GM12878 (cell line): ENCODE measurements at regions not wholly inside any gene's neighbourhood (a gene's known extent, or its start where the extent isn't known, plus 50 kb on each side); places are given as distances from the start of the nearest gene placed in this dataset.

Experiments used
- ATAC-seq: fragments of 200-7000 bp; cut with Tn5 transposase; 3 replicates; pipeline ENCODE4 v1.9.1; 2020; ENCODE audit warnings: mild to moderate bottlenecking, moderate library complexity
- BruUV-seq: library from RNA; stranded (reverse); fragments of 400-500 nt; replicated peaks from 2 replicates; lab custom pipeline; 2021; lab: Mats Ljungman, UMichigan
- CTCF ChIA-PET: fragments of 300-600 bp; sonication (Branson Sonifier 250); formaldehyde crosslinking; extraction: SDS; loops from one replicate; lab custom pipeline; 2021; ENCODE audit warnings: inconsistent platforms; lab: Yijun Ruan, JAX
- POLR2A ChIA-PET: fragments of 350-600 bp; formaldehyde crosslinking; extraction: SDS; loops from one replicate; lab custom pipeline; 2021; ENCODE audit warnings: inconsistent platforms; lab: Charles Lee
- RAD21 ChIA-PET: fragments of 300-600 bp; sonication (Branson Sonifier 250); formaldehyde crosslinking; loops from one replicate; lab custom pipeline; 2023; ENCODE audit warnings: antibody characterized with exemption; ENCODE audit not compliant: unreplicated experiment; lab: Charles Lee
- SMC1A ChIA-PET: fragments of 300-600 bp; sonication (Branson Sonifier 250); formaldehyde crosslinking; loops from one replicate; lab custom pipeline; 2023; ENCODE audit not compliant: unreplicated experiment, uncharacterized antibody; lab: Charles Lee
- DNase-seq: peaks from one replicate; pipeline ENCODE4 v3.0.0-alpha.2; 2011; ENCODE audit warnings: low read depth, low spot score
- FAIRE-seq: peaks from 3 replicates; lab custom pipeline; 2011; peaks lifted over from hg19 to GRCh38; lab: Jason Lieb, UNC
- H2AFZ ChIP-seq: 2 replicates; pipeline ENCODE4 v1.6.0; 2011; ENCODE audit warnings: low read depth, low read length, control low read depth; ENCODE audit not compliant: control insufficient read depth
- H3K27ac ChIP-seq: 2 replicates; pipeline ENCODE4 v1.5.1; 2011; ENCODE audit warnings: control low read depth; ENCODE audit not compliant: control insufficient read depth, insufficient read depth
- H3K27me3 ChIP-seq, 2 experiments: replicated peaks in 1 of 2; 2 replicates each; pipeline versions ENCODE4 v1.6.0 to v1.6.1; 2011; ENCODE audit warnings: low read length in 1 of 2; ENCODE audit not compliant: control insufficient read depth in 2 of 2, insufficient read depth in 2 of 2
- H3K36me3 ChIP-seq, 2 experiments: 2 replicates each; pipeline ENCODE4 v1.5.1; 2011; ENCODE audit warnings: low read length in 1 of 2; ENCODE audit not compliant: control insufficient read depth in 2 of 2, insufficient read depth in 2 of 2
- H3K4me1 ChIP-seq: 2 replicates; pipeline ENCODE4 v1.6.1; 2011; ENCODE audit warnings: mild to moderate bottlenecking, low read length, moderate library complexity, mixed read lengths; ENCODE audit not compliant: control insufficient read depth, insufficient read depth
- H3K4me2 ChIP-seq: 2 replicates; pipeline ENCODE4 v1.6.0; 2011; ENCODE audit warnings: control low read depth; ENCODE audit not compliant: control insufficient read depth, insufficient read depth
- H3K4me3 ChIP-seq: fragments of 200-600 bp; sonication (generic); 2 replicates; pipeline ENCODE4 v1.5.1; 2016
- H3K79me2 ChIP-seq: 2 replicates; pipeline ENCODE4 v1.6.0; 2011; ENCODE audit warnings: low read length; ENCODE audit not compliant: control insufficient read depth, insufficient read depth
- H3K9ac ChIP-seq: 2 replicates; pipeline ENCODE4 v1.8.0; 2011; ENCODE audit warnings: low read length, control low read depth, mixed read lengths; ENCODE audit not compliant: control insufficient read depth, insufficient read depth
- H3K9me3 ChIP-seq: replicated peaks from 3 replicates; pipeline ENCODE4 v1.5.1; 2011; ENCODE audit warnings: mild to moderate bottlenecking, low read length; ENCODE audit not compliant: control insufficient read depth, insufficient read depth
- H4K20me1 ChIP-seq: 2 replicates; pipeline ENCODE4 v1.6.0; 2011; ENCODE audit not compliant: control insufficient read depth, insufficient read depth
- ASH2L ChIP-seq: fragments of 300-600, 200-600 bp; sonication (generic); IDR thresholded peaks from 2 replicates; pipeline ENCODE4 v1.6.1; 2017; ENCODE audit warnings: low read depth, mild to moderate bottlenecking, borderline replicate concordance
- E2F8 ChIP-seq: fragments of 450-650 bp; IDR thresholded peaks from 2 replicates; pipeline ENCODE4 v1.6.1; 2018; ENCODE audit warnings: mild to moderate bottlenecking, low read depth, moderate library complexity; ENCODE audit not compliant: partially characterized antibody
- EGR1 ChIP-seq, 2 experiments: IDR thresholded peaks; 1 replicate in 1 of 2; 2 replicates in 1 of 2; pipeline ENCODE4 v1.6.1; 2011 to 2012; ENCODE audit warnings: low read depth in 2 of 2, low read length in 2 of 2, borderline replicate concordance in 1 of 2, mild to moderate bottlenecking in 1 of 2, moderate library complexity in 1 of 2
- EP300 ChIP-seq, 2 experiments: fragments of 150-350 bp in 1 of 2; IDR thresholded peaks; 2 replicates each; pipeline ENCODE4 v1.6.1; 2011 to 2012; ENCODE audit warnings: low read depth in 2 of 2, low read length in 2 of 2, borderline replicate concordance in 1 of 2, improper control_type of control experiment in 1 of 2, inconsistent platforms in 1 of 2; ENCODE audit not compliant: control insufficient read depth in 1 of 2
- JUNB ChIP-seq: IDR thresholded peaks from 2 replicates; pipeline ENCODE4 v1.6.1; 2016; ENCODE audit warnings: antibody characterized with exemption, mild to moderate bottlenecking
- MLLT1 ChIP-seq: fragments of 450-650 bp; IDR thresholded peaks from 2 replicates; pipeline ENCODE4 v1.6.1; 2016; ENCODE audit warnings: mild to moderate bottlenecking
- NFYA ChIP-seq: IDR thresholded peaks from 2 replicates; pipeline ENCODE4 v1.6.1; 2011; ENCODE audit warnings: low read depth, mild to moderate bottlenecking, low read length, improper control_type of control experiment, borderline replicate concordance
- NKRF ChIP-seq: fragments of 450-650 bp; conservative IDR thresholded peaks from 2 replicates; pipeline ENCODE4 v1.6.1; 2017; ENCODE audit warnings: mild to moderate bottlenecking, moderate library complexity
- RBBP5 ChIP-seq: fragments of 200-600 bp; sonication (generic); conservative IDR thresholded peaks from 2 replicates; pipeline ENCODE4 v1.6.1; 2016
- SUZ12 ChIP-seq: fragments of 200-600 bp; sonication (generic); IDR thresholded peaks from one replicate; pipeline ENCODE4 v1.6.1; 2018; ENCODE audit warnings: antibody characterized with exemption, mild to moderate bottlenecking; ENCODE audit not compliant: unreplicated experiment
- USF1 ChIP-seq: IDR thresholded peaks from 2 replicates; pipeline ENCODE4 v1.6.1; 2011; ENCODE audit warnings: borderline replicate concordance, low read depth, mild to moderate bottlenecking, moderate library complexity, mixed read lengths, low read length; ENCODE audit not compliant: insufficient read depth; ENCODE audit errors: extremely low read length
- WGBS: methylation state at CpG from one replicate; pipeline ENCODE4 v1.1.6; 2016; ENCODE audit warnings: low lambda C conversion rate; ENCODE audit not compliant: insufficient replicate concordance, insufficient coverage; ENCODE audit errors: missing lambda C conversion rate; 5-methylcytosine and 5-hydroxymethylcytosine counted together
- in situ Hi-C: fragments of 300-500 bp; cut with MboI; formaldehyde crosslinking; loops from 9 replicates; pipeline ENCODE4 v1.14.3; 2018; ENCODE audit warnings: mixed read lengths
- intact Hi-C: fragments of 100-400 bp; cut with micrococcal nuclease; formaldehyde crosslinking; loops from one replicate; pipeline ENCODE4 v1.14.2; 2022; ENCODE audit not compliant: unreplicated experiment

- ChIA-PET POLR2A (no interaction called here), RAD21 (no interaction called here), SMC1A (no interaction called here), CTCF (no interaction called here)
- Histone ChIP-seq H3K36me3 (no peaks in the 10 kb centered on the region), H3K27me3 (no peaks in the 10 kb centered on the region), H2AFZ (no peak overlapping the region), H3K9ac (no peak overlapping the region), H3K4me2 (no peak overlapping the region), H3K4me3 (no peak overlapping the region), H3K4me1 (no peaks in the 10 kb centered on the region), H3K79me2 (no peaks in the 10 kb centered on the region), H3K9me3 (no peaks in the 10 kb centered on the region), H3K27ac (no peak overlapping the region), H4K20me1 (no peaks in the 10 kb centered on the region)
- DNase-seq (no peak), ATAC-seq (no peak), FAIRE-seq (no peak)
- intact Hi-C loops: no loop called here
- TF ChIP-seq RBBP5 (no peak), NKRF (no peak), NFYA (no peak), JUNB (no peak), EP300 (IDR thresholded peaks at IDR 0.05; ENCODE audit: borderline replicate concordance in 1 of 2, control insufficient read depth in 1 of 2, low read depth in 2 of 2, low read length in 2 of 2) (no peak), EGR1 (IDR thresholded peaks at IDR 0.05; ENCODE audit: borderline replicate concordance in 1 of 2, low read depth in 2 of 2, low read length in 2 of 2) (no peak)
- no TSS peak for BruUV-seq
- in situ Hi-C loops: no loop called here
Measured at GRCh38 chr3:151592287-151592686, 131.4 kb upstream of the IGSF10 start.

- no peaks in the 10 kb centered on the region for H3K27me3 ChIP-seq
- intact Hi-C loops (no loop called here), in situ Hi-C loops (no loop called here)
- H2AFZ ChIP-seq: no peak overlapping the region
- CTCF ChIA-PET: no interaction called here
- H3K36me3 ChIP-seq: no peaks in the 10 kb centered on the region
- no TSS peak for BruUV-seq
- RAD21 ChIA-PET: no interaction called here
- no peaks in the 10 kb centered on the region for H3K4me1 ChIP-seq
- H3K4me2 ChIP-seq: no peak overlapping the region
- 33% methylated on average over 1 of the region's 1 CpG for WGBS
- ATAC-seq (no peak), DNase-seq (no peak), FAIRE-seq (no peak)
- H3K4me3 ChIP-seq: no peak overlapping the region
- H3K9me3 ChIP-seq: no peaks in the 10 kb centered on the region
- H3K27ac ChIP-seq: no peak overlapping the region
- no peak overlapping the region for H3K9ac ChIP-seq
- POLR2A ChIA-PET: no interaction called here
- no peaks in the 10 kb centered on the region for H3K79me2 ChIP-seq
- H4K20me1 ChIP-seq: no peaks in the 10 kb centered on the region
- SMC1A ChIA-PET: no interaction called here
- no peak for TF ChIP-seq USF1
- TF ChIP-seq ASH2L: no peak
- TF ChIP-seq E2F8: no peak
- no peak for TF ChIP-seq SUZ12
- no peak for TF ChIP-seq MLLT1
Measured at GRCh38 chr3:151591441-151591840, 130.6 kb upstream of the IGSF10 start.
